GM20000 (cell line): ENCODE measurements at regions not wholly inside any gene's neighbourhood (a gene's known extent, or its start where the extent isn't known, plus 50 kb on each side); places are given as distances from the start of the nearest gene placed in this dataset.

ENCODE experiments used
- DNase-seq: peaks from one replicate; pipeline ENCODE4 v3.0.0; 2012; ENCODE audit warnings: low spot score
- CTCF ChIP-seq: IDR thresholded peaks from 2 replicates; pipeline ENCODE4 v1.5.1; 2012; ENCODE audit warnings: mild to moderate bottlenecking, control low read depth; ENCODE audit errors: extremely low read depth, missing control alignments

DNA sequence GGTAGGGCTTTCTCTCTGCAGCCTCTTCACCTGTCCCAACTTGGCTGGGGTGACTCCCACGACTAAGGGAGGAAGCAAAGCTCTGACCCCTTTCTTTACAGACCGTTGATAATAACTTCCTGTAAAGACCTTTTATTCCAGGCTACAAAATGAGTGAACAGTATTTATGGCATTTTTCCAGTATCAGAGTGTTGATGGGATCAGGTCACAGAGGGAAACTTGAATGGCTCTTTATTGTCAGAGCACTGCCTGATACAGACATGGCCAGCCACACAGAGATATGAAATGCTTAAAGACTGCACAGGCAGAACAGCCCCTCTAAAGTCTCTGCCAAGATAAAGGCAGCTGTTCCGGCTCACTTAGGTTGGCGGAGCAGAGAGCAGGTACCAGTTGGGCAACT is 1033.9 kb upstream of the NR2F2 start:
- no peak for DNase-seq
- no peak for TF ChIP-seq CTCF

- no peak for DNase-seq
Observed at GRCh38 chr15:95298729-95299128, 1031.8 kb upstream of the NR2F2 start.

GRCh38 chr15:95300958-95301357 is 1029.5 kb upstream of the NR2F2 start:
- no peak for TF ChIP-seq CTCF
- no peak for DNase-seq

More at GRCh38 chr15:95298729-95299128, 1031.8 kb upstream of the NR2F2 start:
- no peak for TF ChIP-seq CTCF

DNA sequence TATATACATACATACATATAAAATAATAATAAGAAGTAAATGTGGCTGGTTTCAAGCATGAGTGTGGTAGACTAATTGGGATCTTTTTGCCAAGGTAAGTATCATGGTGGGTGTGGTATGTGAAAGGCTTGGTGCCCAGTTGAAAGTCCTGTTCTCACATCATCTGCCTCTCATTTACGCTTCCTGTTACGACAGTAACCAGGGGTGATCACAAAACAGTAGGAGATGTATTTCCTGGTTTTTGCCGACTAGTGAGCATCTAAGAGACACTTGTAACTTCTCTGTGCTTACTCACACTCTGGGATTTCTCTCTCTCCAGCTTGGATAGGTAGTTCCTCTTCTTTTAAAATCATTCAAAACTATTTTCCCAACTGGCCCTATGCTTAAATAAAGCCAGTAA is 1028.3 kb upstream of the NR2F2 start:
- TF ChIP-seq CTCF, result no peak
- no peak for DNase-seq

DNA sequence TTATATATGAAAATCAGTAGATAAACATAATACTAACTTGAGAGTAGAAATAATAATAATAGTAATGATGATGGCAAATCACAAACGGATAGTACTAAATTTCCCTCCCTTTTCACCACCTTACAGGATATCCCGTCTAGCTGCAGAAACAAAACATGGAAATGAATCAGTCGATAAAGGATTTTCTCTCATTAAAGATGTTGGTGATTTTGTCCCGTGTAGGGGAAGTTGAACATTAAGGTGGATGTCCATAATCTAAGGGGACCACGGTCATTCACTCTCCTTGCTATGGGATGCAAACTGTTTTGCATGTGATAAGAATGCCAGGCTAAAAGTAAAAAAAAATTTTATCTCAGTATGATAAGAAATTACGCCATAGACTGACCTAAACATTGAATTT is 1027.7 kb upstream of the NR2F2 start:
- DNase-seq, result no peak
- no peak for TF ChIP-seq CTCF

DNA sequence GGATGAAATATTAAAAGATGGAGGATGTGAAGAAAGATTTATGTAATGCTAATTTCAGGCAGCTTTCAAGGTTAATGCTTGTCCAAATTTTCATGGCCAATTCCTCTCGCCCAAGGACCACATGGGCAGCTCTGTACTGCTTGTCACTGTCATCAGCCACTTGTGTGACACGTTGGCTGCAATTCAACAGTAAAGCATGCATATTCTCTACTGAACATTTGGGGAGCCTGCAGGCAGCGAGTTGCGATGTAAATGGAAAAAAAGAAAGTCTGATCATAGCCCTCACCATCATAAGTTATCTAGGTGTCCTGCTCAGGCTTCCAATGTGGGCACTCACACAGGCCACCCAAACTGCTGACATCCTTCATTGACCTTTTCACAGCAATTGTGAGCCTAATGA is 1026.8 kb upstream of the NR2F2 start:
- TF ChIP-seq CTCF, result no peak

GRCh38 chr15:95304151-95304946 is 1026.2 kb upstream of the NR2F2 start:
- TF ChIP-seq CTCF, result no peak

More for the DNA sequence above, 1026.8 kb upstream of the NR2F2 start:
- DNase-seq, result no peak

More at GRCh38 chr15:95304151-95304946, 1026.2 kb upstream of the NR2F2 start:
- DNase-seq, result no peak
